CD4-positive, alpha-beta T cell treated with Interleukin-17A for 4 hours (primary cell): ENCODE measurements at regions not wholly inside any gene's neighbourhood (a gene's known extent, or its start where the extent isn't known, plus 50 kb on each side); places are given as distances from the start of the nearest gene placed in this dataset.

Experiments used
- DNase-seq: peaks from one replicate; pipeline ENCODE4 v3.0.0-alpha.2; 2020; ENCODE audit warnings: mixed read lengths

DNA sequence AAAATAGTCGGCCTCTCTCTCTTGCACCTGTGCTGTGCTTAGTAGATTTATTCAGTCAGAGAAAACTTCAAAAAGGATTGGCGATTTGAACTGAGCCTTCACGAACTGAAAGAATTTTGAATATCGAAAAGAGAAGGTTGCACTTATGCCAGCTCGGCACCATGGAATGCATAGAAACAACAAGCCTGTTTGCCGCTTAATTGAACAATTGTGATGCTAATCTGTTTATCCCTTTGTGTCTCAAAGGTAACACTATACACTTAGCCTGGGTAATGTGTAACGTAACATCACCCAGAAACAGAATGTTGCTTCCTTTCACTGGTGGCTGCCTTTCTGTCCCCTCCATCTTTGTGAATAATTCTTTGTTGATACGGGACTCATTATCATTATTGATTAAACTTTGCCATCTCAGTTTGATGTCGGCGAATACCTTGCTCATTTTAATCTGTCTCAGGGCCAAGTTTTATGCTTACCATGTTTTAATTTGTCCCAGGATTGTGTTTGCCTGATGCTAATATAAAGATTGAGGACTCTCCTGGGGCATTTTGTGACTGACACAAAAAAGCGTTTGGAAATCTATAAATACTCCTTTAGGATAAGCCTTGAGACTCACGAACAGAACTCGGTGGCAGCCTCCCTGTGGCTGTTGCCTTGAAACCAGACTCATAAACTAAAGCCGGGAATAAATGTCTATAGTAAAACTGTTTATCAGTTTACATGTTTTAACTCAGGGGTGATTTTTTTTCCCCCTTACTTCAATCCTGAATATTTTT lies 400.5 kb downstream of the RAPGEF2 start:
- no peak for DNase-seq

DNA sequence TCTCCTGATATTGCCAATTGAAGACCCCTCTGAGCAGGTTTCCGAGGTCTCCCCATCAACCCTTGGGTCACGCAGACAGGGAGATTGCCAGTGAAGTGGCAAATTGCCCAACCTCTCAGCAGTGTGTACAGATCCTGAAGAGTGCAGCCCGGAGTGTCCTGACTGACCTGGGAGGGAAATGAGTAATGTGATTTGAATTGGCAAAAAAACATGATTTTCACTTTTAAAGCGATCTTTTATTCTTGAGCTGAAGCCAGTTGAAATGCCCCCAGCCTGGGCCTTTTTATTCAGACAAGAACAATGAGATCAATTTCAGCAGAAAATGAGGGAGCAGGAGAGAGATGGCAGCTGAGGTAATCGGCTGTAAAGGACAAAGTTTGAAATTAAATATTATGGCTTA lies 401.8 kb downstream of the RAPGEF2 start:
- DNase-seq = no peak

DNA sequence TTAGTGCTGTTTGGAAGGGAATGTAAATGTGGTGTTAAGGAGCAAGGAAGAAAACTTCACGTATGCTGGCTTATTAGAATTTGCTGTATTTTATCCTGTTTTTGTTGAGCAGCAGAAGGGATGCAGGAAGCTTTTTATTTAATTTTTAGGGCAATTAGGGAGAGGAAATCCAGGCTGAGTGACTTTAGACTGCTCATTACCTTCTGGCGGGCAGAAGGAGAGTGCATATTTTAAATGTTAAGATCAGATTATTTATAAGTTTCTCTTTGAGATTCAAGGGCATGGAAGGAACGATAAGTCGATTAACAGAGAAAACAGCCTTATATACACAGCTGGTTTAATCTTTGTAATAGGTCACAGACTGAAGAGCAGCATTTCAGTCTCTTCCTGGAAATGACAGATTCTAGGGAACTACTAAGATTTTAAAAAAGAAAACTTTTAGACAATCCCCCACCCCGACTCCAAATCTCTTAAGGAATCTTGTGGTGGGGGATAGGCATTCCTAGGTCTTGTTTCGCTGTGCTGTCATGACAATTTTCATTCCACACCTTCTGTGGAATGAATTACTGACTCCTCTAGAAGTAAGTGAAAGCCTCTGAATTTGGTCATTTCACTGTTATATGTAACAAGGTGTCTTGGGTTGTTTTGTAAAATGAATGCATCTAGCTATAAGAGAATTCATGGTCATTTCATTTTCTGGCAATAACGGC lies 402.5 kb downstream of the RAPGEF2 start:
- DNase-seq = no peak

DNA sequence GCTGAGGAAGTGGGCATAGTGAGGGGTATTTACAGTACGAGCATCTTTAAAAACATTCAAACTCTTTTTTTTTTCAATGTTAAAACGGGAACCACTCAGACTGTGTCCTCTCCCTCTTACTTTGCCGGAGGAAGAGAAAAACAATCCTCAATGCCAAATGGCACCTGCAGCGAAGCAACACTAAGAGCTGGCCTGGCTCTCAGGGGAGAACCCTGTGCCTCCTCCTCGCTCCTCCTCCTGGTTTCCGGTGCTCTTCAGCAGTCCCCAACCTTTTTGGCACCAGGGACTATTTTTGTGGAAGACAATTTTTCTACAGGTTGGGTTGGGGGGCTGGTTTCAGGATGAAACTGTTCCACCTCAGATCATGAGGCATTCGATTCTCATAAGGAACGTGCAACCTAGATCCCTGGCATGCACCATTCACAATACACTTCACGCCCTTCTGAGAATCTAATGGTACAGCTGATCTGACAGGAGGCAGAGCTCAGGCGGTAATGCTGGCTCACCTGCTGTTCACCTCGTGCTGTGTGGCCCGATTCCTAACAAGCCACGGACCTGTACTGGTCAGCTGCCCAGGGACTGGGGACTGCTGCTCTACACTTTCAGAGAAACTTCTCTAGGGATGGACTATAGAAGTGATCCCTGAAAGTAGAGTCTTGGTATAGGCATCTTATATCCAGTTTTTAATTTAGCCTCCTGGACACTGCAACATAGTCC lies 404.1 kb downstream of the RAPGEF2 start:
- no peak for DNase-seq

DNA sequence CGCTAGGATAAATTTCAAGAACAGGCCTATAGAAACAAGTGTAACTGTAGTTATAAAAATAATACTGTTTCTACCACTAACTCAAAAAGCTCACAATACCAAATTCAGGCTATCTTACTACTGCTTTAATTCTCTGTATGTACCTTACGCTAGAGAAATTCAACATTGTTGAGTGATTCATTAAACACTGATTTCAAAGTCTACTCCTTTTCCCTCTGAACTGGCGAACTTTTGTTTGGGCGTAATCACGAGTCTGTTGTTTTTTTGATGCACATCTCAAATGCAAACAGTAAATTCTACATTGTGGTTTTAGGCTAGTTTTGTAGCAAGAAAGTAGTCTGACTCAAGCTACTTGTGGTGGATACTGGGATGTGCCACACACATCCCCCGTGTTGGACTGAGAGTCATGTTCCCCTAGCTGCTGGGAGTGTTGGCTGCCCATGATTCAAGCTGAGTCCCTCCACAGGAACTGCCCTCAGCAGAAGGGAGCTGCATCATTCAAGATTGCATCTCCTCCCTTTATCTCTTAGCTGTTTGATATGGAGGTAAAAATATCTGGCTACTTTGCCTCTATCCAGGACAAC lies 406.1 kb downstream of the RAPGEF2 start:
- DNase-seq = no peak

DNA sequence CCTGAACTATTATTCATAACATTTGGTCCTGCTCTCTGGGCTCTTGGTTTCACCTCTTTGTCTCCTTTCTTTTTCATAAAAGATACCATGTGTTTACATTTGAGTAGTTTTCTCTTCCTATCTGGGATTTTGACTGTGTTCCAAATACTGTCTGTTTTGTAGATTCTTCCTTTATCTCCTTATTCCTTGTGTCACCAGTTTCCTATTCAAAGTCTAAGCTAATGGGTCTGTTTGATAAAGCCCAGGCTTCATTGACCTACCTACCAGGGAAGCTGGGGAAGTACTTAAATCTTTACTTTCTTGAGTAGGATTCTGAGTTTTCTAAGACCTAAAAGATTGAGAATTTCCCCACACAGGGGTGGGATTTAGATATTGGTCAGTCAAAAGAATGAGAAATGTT lies 409.5 kb downstream of the RAPGEF2 start:
- DNase-seq = no peak

DNA sequence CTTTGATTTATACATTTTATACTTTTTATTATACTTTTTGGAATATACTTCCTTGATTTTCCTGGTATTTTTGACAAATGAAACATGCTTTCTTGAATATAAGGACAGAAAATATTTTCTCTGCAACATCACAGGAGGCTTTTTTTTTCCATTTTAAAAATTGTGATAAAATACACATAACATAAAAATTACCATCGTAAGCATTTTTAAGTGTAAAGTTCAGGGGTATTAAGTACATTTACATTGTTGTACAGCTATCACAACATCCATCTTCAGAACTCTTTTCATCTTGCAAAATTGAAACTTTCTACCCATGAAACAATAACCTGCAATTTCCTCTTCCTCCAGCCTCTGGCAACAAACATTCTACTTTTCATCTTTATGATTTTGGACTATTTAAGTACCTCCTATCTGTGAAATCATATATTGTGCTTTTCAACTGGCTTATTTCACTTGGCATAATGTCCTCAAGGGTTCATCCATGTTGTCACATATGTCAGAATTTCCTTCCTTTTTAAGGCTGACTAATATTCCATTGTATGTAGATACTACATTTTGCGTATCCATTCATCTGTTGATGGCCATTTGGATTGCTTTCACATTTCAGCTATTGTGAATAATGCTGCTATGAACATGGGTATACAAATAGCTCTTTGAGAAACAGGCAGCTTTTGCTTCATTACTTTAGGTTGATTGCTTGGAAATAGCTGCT lies 412.6 kb downstream of the RAPGEF2 start:
- DNase-seq = no peak

DNA sequence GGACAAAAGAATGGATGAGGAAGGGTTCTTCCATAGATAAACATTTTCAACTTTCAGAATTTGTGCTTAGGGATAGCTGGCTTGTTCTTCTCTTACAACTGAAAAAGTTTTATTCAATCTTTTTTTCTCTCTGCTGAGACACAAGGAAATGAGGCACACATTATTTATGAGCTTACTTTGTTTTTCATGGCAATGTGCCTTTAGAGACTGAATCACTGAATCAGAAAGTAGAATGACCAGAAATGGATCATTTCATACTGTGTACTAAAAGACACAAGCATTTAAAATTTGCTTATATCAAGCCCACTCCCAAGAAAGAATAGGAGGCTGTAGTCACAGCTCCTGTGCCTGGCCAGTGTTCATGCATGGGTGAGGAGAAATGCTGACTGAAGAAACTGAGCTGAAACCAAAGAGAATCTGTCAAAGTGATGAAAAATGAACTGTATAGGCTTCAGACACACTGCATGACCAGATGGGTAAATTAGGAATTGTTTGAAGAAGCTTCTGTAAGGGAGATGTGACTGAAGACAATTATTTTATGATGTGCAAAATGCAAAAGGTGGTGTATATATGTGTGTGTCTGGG lies 413.8 kb downstream of the RAPGEF2 start:
- DNase-seq = no peak

DNA sequence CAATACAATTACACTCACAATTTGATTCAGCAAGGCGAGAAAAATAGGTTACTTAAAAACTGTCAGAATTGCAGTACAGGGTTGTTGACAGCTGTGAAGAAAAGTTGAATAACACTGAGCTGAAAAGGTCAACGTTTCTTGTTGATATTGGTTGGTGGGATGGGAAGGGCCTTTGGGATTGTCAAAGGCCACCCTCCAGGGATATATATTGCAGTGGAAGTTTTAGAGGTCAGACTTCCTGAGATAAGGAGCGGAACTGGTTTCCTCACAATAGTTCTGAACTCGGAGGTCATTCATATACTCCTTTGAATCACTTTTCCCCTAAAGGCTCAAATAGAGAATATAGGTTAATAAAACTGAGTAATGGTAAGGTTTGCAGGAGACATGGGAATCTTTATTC lies 417.2 kb downstream of the RAPGEF2 start:
- DNase-seq = no peak

DNA sequence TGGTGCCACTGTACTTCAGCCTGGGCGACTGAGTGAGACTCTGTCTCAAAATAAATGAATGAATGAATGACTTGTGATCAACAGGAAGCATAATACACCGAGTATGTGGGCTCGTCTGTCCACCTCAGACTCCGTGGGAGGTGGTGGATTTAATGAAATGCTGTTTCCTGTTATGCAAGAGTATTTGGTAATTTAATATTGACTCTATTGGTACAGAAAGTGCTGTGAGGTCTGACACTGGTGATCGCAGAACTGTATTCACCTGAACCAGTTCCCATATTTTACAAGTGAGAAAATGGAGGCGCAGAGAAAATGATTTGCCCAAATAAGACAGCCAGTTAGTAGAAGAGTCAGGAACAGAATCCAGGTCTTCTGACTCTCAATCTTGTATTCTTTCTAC lies 423.3 kb downstream of the RAPGEF2 start:
- no peak for DNase-seq

DNA sequence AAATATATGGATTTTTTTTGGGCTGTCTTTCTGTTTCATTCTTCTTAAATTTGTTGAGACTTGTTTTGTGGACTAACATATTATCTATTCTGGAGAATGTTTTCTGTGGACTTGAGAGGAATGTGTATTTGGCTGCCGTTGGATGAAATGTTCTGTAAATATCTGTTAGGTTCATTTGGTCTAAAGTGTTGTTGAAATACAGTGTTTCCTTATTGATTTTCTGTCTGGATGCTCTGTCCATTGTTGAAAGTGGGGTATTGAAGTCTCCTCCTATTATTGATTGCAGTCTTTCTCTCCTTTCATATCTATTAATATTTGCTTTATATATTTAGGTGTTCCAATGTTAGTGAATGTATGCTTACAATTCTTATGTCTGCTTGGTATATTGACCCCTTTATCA lies 431.8 kb downstream of the RAPGEF2 start:
- no peak for DNase-seq

DNA sequence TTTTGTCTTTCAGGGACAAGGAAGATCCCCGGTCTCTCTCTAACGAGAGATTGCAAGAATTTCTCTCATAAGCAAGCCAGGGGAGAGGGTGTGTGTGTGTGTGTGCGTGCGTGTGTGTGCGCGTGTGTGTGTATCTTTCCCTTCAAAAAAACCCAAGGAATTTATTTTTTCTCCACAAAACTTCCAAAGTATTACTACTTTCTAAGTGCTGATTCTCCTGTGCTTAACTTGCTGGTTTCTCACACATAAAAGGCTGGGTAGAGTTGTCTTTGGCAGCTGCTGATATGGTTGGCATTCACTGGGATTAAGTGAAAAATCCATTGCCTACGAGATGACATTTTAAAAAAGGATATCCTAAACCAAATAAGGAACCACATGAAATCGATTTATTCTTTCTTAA lies 435.7 kb downstream of the RAPGEF2 start:
- DNase-seq = no peak

DNA sequence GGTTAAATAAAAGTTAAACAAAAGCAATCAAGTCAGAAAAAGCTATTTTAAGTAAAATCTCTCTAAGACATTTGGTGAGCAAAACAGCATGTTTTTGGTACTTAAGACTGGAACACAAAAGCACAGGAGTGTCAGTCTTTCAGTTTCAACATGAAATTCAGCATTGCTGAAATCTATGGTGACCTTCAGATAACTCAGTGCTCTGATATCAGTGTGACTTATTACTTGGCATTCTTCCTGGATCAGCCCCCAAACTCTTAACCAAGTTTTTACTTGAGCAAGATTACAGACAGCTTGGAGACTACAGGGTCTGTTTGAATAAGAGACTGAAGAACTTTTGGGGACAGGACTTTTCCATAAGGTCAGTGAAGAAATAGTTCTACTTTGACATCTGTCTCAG lies 437.2 kb downstream of the RAPGEF2 start:
- DNase-seq = no peak

DNA sequence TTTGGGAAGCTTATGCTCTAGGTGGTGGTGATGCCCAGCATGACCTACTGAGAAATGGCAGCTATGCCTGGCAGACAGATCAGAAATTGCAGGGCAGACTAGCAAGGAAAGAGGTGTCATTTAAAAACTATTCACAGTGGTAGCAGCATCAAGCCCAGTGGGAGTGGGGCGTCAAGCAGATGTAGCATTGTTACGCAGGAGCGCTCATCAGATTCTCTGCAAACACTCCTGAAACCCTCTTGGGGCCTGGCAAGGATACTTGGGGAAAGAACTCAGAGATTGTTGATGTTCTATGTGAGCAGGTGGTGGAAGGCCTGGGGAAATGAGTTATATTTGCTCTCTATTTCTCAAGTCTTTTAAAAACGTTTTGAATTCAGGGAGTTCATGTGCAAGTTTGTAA lies 437.6 kb downstream of the RAPGEF2 start:
- no peak for DNase-seq

DNA sequence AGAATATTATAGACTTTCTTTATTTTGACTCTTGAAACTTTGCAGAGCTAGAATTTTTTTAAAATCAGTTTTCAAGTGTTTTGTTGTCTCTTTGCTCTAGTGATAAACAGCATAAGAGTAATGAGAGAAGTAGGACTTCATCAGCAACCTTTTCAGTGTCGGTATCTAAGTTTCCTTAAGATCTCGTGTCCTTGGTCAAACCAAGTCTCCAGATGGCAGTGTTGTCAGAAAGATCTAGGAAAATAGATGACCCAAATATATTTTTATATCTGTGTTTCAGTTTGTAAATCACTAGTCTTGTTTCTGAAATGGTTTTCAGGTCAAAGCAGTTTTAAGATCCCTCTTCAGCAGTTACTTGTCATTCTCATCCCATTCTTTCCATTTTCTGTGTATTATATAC lies 438.3 kb downstream of the RAPGEF2 start:
- DNase-seq = no peak

DNA sequence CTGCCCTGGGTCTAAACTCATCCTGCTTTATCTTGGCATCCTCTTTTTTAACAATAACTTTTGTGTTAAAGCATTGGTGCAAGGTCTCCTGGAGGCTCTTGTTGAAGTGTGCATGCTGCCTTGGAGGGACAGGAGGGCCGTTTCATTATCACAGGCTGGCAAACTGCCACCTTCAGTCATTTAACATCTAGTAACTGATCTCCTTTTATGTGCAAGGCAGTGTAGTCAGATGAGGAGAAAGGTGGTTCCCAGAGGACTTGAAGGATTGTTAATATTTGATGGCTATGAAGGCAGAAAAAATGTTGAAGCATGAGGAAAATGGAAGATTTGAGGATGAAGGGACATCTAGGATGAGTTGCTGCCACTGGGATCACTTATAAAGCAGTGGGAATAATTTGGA lies 439.4 kb downstream of the RAPGEF2 start:
- DNase-seq = no peak

DNA sequence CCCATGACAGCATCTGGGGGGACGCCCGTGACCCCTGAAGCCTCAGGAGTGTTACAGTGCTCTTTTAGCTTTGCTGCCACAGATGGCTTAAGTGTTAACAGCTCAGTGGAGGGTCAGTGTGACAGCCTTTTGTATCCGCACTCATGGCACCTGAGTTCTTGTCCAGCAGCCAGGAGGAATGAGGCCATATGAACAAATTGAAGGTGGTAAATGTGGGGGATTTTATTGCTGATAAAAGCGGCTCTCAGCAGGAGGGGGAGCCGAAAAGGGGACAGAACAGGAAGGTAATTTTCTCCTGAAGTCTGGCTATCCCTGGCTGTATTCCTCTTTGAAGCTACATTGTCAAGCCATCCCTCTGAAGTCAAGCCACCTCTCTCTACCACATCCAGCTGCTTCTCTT lies 441.0 kb downstream of the RAPGEF2 start:
- no peak for DNase-seq

DNA sequence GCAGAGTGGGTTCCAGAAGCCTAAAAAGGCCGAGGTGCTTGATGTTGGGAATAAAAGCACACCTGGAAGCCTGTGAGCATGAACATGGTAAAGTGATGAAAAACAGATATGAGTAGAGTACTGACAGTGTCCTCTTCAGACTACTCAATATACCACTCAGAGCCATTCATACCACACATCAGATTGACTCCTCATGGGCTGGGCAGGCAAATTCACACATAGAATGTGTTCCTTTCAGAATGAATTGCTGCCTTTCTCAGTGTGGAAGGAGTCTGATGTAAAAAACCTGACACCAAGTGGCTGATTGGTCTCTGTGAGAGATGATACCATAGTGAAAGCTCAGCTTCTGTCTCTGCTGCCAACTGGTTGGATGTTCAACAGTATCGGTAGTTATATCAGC lies 442.7 kb downstream of the RAPGEF2 start:
- DNase-seq = no peak

DNA sequence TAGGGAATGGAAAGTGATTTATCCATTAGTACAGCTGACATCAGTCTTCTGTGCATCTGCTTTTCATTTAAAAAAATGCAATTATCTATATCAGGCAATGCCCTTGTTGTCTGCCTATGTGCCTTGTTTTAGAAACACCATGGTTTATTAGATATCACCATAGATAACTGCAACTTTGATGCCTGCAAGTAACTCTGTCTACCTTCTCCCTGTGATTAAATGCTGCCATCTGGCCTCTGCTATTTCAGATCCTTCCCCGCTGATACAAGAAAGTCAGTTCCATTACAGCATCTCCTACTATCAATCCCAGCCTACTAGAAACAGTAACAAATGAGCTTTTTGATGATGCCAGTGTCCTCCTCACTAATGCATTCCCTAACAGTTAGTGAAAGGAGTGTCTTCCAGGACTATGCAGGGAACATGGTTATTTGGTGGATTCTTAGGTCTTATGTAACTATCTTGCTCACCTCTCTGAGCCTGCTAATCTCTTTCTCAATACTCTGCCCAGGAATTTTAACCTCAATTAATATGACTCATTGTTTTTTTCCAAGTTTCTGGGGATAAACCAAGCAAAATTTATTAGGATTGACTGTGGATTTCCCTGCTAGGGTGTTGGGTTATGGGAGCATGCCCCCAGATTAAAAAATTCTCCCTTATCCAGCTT lies 444.9 kb downstream of the RAPGEF2 start:
- no peak for DNase-seq

DNA sequence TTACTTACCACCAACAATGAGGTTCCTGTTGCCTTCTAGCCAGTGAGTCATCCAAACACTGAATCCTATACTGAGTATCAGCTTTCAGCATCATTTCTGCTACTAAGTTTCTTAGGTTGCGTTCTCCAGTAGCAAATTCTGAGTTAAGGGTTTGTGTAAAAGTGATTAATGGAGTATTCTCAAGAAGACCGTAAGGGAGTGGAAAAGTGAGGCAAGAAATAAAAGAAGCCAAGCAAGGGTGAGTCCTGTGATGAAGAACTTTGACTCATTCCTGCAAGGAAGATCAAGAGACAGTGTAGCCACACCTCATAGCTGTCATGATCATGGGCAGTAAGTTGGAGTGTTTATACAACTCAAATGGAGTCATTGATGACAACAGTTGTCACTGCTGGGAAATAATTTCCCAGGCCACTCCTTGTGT lies 446.2 kb downstream of the RAPGEF2 start:
- no peak for DNase-seq

DNA sequence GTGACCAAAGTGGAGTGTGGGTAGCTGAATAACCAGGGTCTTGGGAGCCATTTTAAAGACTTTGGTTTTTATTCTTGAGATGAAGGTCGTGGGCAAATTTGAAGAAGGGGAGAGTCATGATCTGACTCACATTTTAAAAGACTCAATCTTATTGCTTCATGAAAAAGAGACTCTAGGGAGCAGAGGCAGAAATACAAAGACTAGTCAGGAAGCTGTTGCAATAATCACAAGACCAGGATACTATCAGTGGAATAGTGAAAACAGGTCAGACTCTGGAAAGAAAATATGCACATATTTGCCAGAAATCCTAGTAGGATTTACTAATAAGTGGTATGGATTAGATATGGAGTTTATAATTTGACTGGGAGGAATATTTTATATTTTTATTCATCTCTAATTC lies 448.4 kb downstream of the RAPGEF2 start:
- no peak for DNase-seq
